PC-9 (cell line): ENCODE measurements at regions not wholly inside any gene's neighbourhood (a gene's known extent, or its start where the extent isn't known, plus 50 kb on each side); places are given as distances from the start of the nearest gene placed in this dataset.

Source experiments
- BruUV-seq: library from RNA; stranded (reverse); fragments of 400-500 nt; replicated peaks from 2 replicates; lab custom pipeline; 2021; lab: Mats Ljungman, UMichigan
- CTCF ChIA-PET: fragments of 300-600 bp; sonication (Branson Sonifier 250); formaldehyde crosslinking; loops from one replicate; lab custom pipeline; 2022; ENCODE audit warnings: antibody characterized with exemption; lab: Charles Lee
- POLR2A ChIA-PET: fragments of 300-600 bp; sonication (Branson Sonifier 250); formaldehyde crosslinking; loops from one replicate; lab custom pipeline; 2022; ENCODE audit warnings: antibody characterized with exemption; ENCODE audit not compliant: unreplicated experiment; lab: Charles Lee
- DNase-seq, 2 experiments: peaks; one replicate each; pipeline versions ENCODE4 v3.0.0 to v3.0.0-alpha.2; 2015 to 2022; ENCODE audit warnings: mixed read lengths in 1 of 2
- H2AFZ ChIP-seq: fragments of 200-600 bp; sonication (generic); 2 replicates; pipeline ENCODE4 v1.8.1; 2017; ENCODE audit warnings: antibody characterized with exemption
- H3F3A ChIP-seq: fragments of 200-600 bp; sonication (generic); 2 replicates; pipeline ENCODE4 v1.8.1; 2017; ENCODE audit warnings: antibody characterized with exemption, mild to moderate bottlenecking, low read depth; ENCODE audit not compliant: insufficient read depth
- H3K27ac ChIP-seq: fragments of 200-600 bp; sonication (generic); 2 replicates; pipeline ENCODE4 v1.6.1; 2016; ENCODE audit warnings: mixed run types
- H3K27me3 ChIP-seq: fragments of 200-600 bp; sonication (generic); 2 replicates; pipeline ENCODE4 v1.6.1; 2016; ENCODE audit warnings: low read depth, mixed run types; ENCODE audit not compliant: insufficient read depth
- H3K36me3 ChIP-seq: fragments of 200-600 bp; sonication (generic); 2 replicates; pipeline ENCODE4 v1.6.1; 2016; ENCODE audit warnings: low read depth, mixed run types
- H3K4me1 ChIP-seq: fragments of 200-600 bp; sonication (generic); replicated peaks from 2 replicates; pipeline ENCODE4 v1.6.1; 2016; ENCODE audit warnings: mixed run types; ENCODE audit not compliant: insufficient read depth
- H3K4me2 ChIP-seq: fragments of 200-600 bp; sonication (generic); 2 replicates; pipeline ENCODE4 v1.6.1; 2017; ENCODE audit warnings: mixed run types
- H3K4me3 ChIP-seq: fragments of 200-600 bp; sonication (generic); 2 replicates; pipeline ENCODE4 v1.6.1; 2016; ENCODE audit warnings: mixed run types
- H3K79me2 ChIP-seq: fragments of 200-600 bp; sonication (generic); 2 replicates; pipeline ENCODE4 v1.6.1; 2017; ENCODE audit warnings: low read depth, mixed run types
- H3K9me2 ChIP-seq: fragments of 200-600 bp; sonication (generic); 2 replicates; pipeline ENCODE4 v1.8.1; 2017; ENCODE audit warnings: mild to moderate bottlenecking; ENCODE audit not compliant: insufficient read depth
- H3K9me3 ChIP-seq: fragments of 200-600 bp; sonication (generic); 2 replicates; pipeline ENCODE4 v1.8.1; 2016; ENCODE audit warnings: low read depth; ENCODE audit not compliant: insufficient read depth
- H4K20me1 ChIP-seq: fragments of 200-600 bp; sonication (generic); 2 replicates; pipeline ENCODE4 v1.8.1; 2017; ENCODE audit not compliant: insufficient read depth
- CTCF ChIP-seq: fragments of 200-600 bp; sonication (generic); conservative IDR thresholded peaks from 2 replicates; pipeline ENCODE4 v1.6.1; 2017; ENCODE audit warnings: mixed run types, antibody characterized with exemption, mild to moderate bottlenecking, moderate library complexity
- EZH2 ChIP-seq: fragments of 200-600 bp; sonication (generic); IDR thresholded peaks from 2 replicates; pipeline ENCODE4 v1.8.0; 2017; ENCODE audit warnings: antibody characterized with exemption, low read depth
- intact Hi-C: fragments of 100-400 bp; cut with micrococcal nuclease; formaldehyde crosslinking; loops from one replicate; pipeline ENCODE4 v1.10.0; 2022; ENCODE audit not compliant: unreplicated experiment

DNA sequence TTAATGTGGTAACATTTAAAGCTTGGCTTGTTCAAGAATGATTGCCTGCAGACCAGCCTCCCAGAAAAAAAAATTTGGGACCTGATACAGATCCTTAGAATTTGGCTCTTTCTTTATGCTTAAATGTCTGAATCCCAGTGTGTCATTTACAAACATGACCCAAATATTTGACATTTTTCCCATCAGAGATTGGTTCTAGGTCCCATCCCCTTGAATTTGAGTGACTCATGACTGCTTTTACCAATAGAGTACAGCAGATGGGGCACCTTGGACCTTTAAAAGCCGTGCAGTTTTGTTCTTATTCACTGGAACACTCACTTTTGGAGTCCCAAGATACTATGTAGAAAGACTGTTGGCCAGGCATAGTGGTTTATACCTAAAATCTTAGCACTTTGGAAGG is 231.6 kb downstream of the ZIC1 start:
- Histone ChIP-seq H3F3A (no peaks in the 10 kb centered on the region), H2AFZ (no peak overlapping the region), H3K9me2 (no peaks in the 10 kb centered on the region), H3K4me3 (no peak overlapping the region), H3K27ac (no peak overlapping the region), H3K36me3 (no peaks in the 10 kb centered on the region), H3K27me3 (no peaks in the 10 kb centered on the region), H3K4me1 (no peaks in the 10 kb centered on the region), H3K79me2 (no peaks in the 10 kb centered on the region), H3K4me2 (no peak overlapping the region), H3K9me3 (no peaks in the 10 kb centered on the region), H4K20me1 (no peaks in the 10 kb centered on the region)
- no peak for TF ChIP-seq CTCF
- TF ChIP-seq EZH2, result no peak
- no TSS peak for BruUV-seq
- no peak for DNase-seq
- intact Hi-C loops, result no loop called here
- ChIA-PET POLR2A (no interaction called here), CTCF (no interaction called here)

DNA sequence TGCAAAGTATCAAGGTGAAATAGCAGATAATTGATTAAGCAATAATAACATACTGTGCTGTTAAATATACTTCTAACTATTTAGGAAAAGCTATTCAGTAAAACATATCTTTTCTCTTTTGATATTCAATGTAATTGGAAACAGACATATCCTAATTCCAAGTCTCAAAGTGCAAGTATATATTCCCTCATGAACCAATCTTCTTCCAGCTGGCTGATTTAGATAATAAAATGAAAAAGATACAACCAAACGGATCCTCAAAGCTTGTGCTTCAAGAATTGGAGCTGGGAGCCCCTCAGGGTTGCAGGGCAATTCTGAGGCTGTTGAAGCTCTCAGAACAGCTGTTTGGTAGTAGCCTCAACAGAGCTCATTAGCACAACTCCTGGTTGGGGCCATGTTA is 236.6 kb downstream of the ZIC1 start:
- CTCF ChIA-PET, result no interaction called here
- Histone ChIP-seq H3K27me3 (no peaks in the 10 kb centered on the region), H4K20me1 (no peaks in the 10 kb centered on the region), H3K9me2 (no peaks in the 10 kb centered on the region), H3K79me2 (no peaks in the 10 kb centered on the region), H3K36me3 (no peaks in the 10 kb centered on the region), H3K4me1 (no peaks in the 10 kb centered on the region), H2AFZ (no peak overlapping the region), H3F3A (no peaks in the 10 kb centered on the region), H3K4me2 (no peak overlapping the region), H3K27ac (no peak overlapping the region), H3K9me3 (no peaks in the 10 kb centered on the region), H3K4me3 (no peak overlapping the region)
- POLR2A ChIA-PET, result interaction anchor here (0.5 kb wide), 1 partner anchor 420 kb away, joined by 3 read pairs; no protein-coding TSS in a partner anchor
- no peak for TF ChIP-seq EZH2
- no TSS peak for BruUV-seq
- no peak for DNase-seq
- intact Hi-C loops, result no loop called here

DNA sequence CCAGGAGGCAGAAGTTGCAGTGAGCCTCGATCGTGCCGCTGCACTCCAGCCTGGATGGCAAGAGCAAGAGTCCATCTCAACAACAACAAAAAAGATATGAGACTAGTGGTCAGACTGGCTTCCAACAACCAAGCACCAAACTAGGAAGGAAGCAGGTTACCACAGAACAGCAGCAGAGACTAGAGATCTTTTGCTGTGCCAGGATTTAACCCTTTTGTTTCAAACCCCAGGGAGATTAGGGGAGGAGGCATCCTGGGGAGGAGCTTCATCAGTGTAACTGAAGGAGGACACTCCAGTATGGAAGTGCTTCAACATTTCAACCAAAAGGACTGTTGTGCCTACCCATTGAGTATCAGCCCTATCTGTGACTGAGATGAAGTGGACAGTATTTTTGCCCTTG is 240.3 kb downstream of the ZIC1 start:
- Histone ChIP-seq H3K4me1 (no peaks in the 10 kb centered on the region), H3K36me3 (no peaks in the 10 kb centered on the region), H3K9me2 (no peaks in the 10 kb centered on the region), H3K27me3 (no peaks in the 10 kb centered on the region), H3K4me2 (no peak overlapping the region), H3F3A (no peaks in the 10 kb centered on the region), H4K20me1 (no peaks in the 10 kb centered on the region), H2AFZ (no peak overlapping the region), H3K4me3 (no peak overlapping the region), H3K27ac (no peak overlapping the region), H3K79me2 (no peaks in the 10 kb centered on the region), H3K9me3 (no peaks in the 10 kb centered on the region)
- DNase-seq, result no peak
- POLR2A ChIA-PET, result no interaction called here
- no TSS peak for BruUV-seq
- intact Hi-C loops, result no loop called here
- CTCF ChIA-PET, result no interaction called here
- TF ChIP-seq EZH2 (no peak), CTCF (no peak)

- Histone ChIP-seq H3K27me3 (no peaks in the 10 kb centered on the region), H3F3A (no peaks in the 10 kb centered on the region), H3K27ac (no peak overlapping the region), H4K20me1 (no peaks in the 10 kb centered on the region), H3K4me3 (no peak overlapping the region), H3K9me3 (no peaks in the 10 kb centered on the region), H3K36me3 (no peaks in the 10 kb centered on the region), H3K9me2 (no peaks in the 10 kb centered on the region), H3K79me2 (no peaks in the 10 kb centered on the region), H2AFZ (no peak overlapping the region), H3K4me1 (no peaks in the 10 kb centered on the region), H3K4me2 (no peak overlapping the region)
- POLR2A ChIA-PET, result no interaction called here
- CTCF ChIA-PET, result no interaction called here
- intact Hi-C loops, result no loop called here
- BruUV-seq, result no TSS peak
- TF ChIP-seq CTCF (no peak), EZH2 (no peak)
- DNase-seq, result no peak
Observed at GRCh38 chr3:147651107-147651778, 242.1 kb downstream of the ZIC1 start.
